ENCODE measurements at regions not wholly inside any gene's neighbourhood (a gene's known extent, or its start where the extent isn't known, plus 50 kb on each side); places are given as distances from the start of the nearest gene placed in this dataset.

DNA sequence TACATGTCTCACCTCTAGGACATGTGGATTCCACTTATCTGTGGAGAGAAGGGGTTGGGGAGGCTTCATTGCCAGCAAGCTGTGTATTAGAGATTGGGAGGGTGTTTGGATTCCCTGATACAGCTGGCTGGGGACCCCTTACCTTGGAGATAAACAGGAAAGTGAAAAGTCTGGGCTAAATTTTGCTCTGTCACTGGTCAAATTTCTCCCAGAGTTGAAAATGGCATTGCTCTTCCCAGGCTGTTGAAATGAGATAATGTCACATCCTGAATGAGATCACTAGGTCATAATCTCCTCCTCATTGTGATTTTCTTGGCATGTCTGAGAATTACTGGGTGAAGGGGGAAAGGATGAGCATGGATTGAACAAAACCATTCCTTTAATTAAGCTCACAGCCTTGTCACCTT is 265.0 kb upstream of the PARD3B start:
- TF ChIP-seq, protein P1, sequence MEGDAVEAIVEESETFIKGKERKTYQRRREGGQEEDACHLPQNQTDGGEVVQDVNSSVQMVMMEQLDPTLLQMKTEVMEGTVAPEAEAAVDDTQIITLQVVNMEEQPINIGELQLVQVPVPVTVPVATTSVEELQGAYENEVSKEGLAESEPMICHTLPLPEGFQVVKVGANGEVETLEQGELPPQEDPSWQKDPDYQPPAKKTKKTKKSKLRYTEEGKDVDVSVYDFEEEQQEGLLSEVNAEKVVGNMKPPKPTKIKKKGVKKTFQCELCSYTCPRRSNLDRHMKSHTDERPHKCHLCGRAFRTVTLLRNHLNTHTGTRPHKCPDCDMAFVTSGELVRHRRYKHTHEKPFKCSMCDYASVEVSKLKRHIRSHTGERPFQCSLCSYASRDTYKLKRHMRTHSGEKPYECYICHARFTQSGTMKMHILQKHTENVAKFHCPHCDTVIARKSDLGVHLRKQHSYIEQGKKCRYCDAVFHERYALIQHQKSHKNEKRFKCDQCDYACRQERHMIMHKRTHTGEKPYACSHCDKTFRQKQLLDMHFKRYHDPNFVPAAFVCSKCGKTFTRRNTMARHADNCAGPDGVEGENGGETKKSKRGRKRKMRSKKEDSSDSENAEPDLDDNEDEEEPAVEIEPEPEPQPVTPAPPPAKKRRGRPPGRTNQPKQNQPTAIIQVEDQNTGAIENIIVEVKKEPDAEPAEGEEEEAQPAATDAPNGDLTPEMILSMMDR (IDR thresholded peaks at IDR 0.05): no peak
- no peak for TF ChIP-seq EZH2 (IDR thresholded peaks at IDR 0.05; ENCODE audit: borderline replicate concordance, insufficient read depth, low read depth, low read length, poor library complexity, severe bottlenecking)
